ENCODE measurements at regions not wholly inside any gene's neighbourhood (a gene's known extent, or its start where the extent isn't known, plus 50 kb on each side); places are given as distances from the start of the nearest gene placed in this dataset.
A peak's percentile ranks its signal among the peaks of the same experiment; 100 is the strongest.

DNA sequence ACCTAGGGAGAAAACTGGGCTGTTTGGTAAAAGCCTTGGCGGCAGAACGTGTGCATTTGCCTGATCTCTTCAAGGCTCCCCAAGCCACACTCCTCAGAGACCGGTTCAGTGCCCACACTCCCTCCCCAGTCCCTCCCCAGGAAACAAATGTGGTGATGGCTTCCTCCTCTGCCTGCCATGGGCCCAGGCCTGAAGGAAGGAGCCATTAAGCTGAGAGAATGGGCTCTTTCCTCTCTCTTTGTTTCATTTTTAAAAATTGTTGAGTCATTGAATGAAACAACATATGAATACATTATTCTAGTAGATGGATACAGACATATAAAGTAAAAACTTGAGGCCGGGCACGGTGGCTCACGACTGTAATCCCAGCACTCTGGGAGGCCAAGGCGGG lies 50.6 kb upstream of the YWHAQ start:
- Mint-ChIP-seq H3K27me3 (ENCODE audit: low read depth) (no peaks in the 10 kb centered on the region), H3K4me1 (peaks cover 2% of the 10 kb centered on the region), H3K9me3 (no peaks in the 10 kb centered on the region), H3K4me3 (no peak overlapping the region), H3K27ac (ENCODE audit: unreplicated experiment) (peak overlapping the region; percentile 19), H3K36me3 (ENCODE audit: low read depth) (no peaks in the 10 kb centered on the region)
- TF ChIP-seq, protein P1, sequence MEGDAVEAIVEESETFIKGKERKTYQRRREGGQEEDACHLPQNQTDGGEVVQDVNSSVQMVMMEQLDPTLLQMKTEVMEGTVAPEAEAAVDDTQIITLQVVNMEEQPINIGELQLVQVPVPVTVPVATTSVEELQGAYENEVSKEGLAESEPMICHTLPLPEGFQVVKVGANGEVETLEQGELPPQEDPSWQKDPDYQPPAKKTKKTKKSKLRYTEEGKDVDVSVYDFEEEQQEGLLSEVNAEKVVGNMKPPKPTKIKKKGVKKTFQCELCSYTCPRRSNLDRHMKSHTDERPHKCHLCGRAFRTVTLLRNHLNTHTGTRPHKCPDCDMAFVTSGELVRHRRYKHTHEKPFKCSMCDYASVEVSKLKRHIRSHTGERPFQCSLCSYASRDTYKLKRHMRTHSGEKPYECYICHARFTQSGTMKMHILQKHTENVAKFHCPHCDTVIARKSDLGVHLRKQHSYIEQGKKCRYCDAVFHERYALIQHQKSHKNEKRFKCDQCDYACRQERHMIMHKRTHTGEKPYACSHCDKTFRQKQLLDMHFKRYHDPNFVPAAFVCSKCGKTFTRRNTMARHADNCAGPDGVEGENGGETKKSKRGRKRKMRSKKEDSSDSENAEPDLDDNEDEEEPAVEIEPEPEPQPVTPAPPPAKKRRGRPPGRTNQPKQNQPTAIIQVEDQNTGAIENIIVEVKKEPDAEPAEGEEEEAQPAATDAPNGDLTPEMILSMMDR (conservative IDR thresholded peaks at IDR 0.05), result no peak
- DNase-seq (ENCODE audit: low read depth, low spot score), result no peak

DNA sequence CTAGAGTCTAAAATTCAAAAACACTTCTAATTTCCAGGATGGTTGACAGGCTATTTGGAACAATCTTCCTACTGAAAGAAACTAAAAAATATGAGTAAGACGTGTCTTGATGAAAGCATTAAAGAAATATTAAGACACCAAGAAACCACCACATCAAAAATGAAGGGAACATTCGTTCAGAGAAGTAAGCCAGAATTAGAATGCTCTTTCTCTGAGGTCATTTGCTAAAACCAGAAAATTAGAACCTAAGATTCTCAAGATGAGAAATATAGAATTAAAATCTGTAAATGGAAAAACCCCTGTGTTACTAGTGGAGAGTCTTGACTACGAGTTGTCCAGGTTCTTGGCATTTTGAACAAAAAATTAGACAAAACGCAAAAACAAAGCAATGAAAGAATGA lies 54.8 kb upstream of the YWHAQ start:
- no peaks in the 10 kb centered on the region for H3K36me3 Mint-ChIP-seq (ENCODE audit: low read depth)
- peaks cover 16% of the 10 kb centered on the region for H3K4me1 Mint-ChIP-seq
- H3K27ac Mint-ChIP-seq (ENCODE audit: unreplicated experiment), result no peak overlapping the region
- no peak for DNase-seq (ENCODE audit: low read depth, low spot score)
- H3K9me3 Mint-ChIP-seq, result no peaks in the 10 kb centered on the region
- no peak overlapping the region for H3K4me3 Mint-ChIP-seq
- TF ChIP-seq, protein P1 (conservative IDR thresholded peaks at IDR 0.05), result no peak
- H3K27me3 Mint-ChIP-seq (ENCODE audit: low read depth), result no peaks in the 10 kb centered on the region

DNA sequence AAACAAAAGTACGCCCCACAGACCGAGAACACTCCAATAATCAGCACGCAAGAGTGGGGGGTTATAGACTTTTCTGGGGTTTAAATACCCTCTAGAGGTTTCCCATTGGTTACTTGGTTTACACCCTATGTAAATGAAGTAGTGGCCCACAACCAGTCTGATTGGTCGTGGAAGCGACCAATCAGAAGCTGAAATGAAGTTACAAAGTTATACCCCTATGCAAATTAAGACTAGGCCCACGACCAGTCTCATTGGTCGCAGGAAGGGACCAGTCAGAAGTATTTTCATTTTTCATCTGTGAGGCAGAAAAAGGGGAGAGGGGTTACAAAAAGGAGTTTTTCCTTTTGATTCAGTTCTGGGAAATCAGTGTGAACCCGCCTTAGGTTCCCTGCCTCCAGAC lies 55.3 kb upstream of the YWHAQ start:
- TF ChIP-seq, protein P1 (conservative IDR thresholded peaks at IDR 0.05), result no peak
- H3K27ac Mint-ChIP-seq (ENCODE audit: unreplicated experiment), result no peak overlapping the region
- no peaks in the 10 kb centered on the region for H3K27me3 Mint-ChIP-seq (ENCODE audit: low read depth)
- peaks cover 17% of the 10 kb centered on the region for H3K4me1 Mint-ChIP-seq
- no peak overlapping the region for H3K4me3 Mint-ChIP-seq
- DNase-seq (ENCODE audit: low read depth, low spot score), result no peak
- no peaks in the 10 kb centered on the region for H3K36me3 Mint-ChIP-seq (ENCODE audit: low read depth)
- H3K9me3 Mint-ChIP-seq, result no peaks in the 10 kb centered on the region

DNA sequence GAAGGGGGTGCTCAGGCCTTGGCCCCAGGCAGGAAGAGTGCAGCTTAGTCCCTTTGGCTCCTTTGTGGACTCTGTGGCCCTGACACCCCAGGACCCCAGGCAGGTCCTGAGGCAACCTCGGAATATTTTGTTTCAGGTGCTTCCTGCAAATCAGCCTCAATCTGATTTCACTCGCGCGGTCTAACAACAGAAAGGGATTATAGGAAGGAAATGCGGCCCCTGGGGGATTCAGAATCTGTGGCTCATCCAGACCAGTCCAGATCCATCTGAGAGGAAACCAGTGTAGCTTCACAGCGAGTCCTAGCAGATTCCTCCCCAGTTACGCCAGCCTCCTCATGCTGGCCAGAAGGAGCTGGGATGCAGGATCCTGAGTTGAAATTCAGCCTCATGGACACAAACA lies 59.5 kb upstream of the YWHAQ start:
- peaks cover 26% of the 10 kb centered on the region for H3K4me1 Mint-ChIP-seq
- H3K27me3 Mint-ChIP-seq (ENCODE audit: low read depth), result no peaks in the 10 kb centered on the region
- TF ChIP-seq, protein P1 (conservative IDR thresholded peaks at IDR 0.05), result no peak
- no peaks in the 10 kb centered on the region for H3K36me3 Mint-ChIP-seq (ENCODE audit: low read depth)
- no peak overlapping the region for H3K4me3 Mint-ChIP-seq
- no peak for DNase-seq (ENCODE audit: low read depth, low spot score)
- H3K9me3 Mint-ChIP-seq, result no peaks in the 10 kb centered on the region
- H3K27ac Mint-ChIP-seq (ENCODE audit: unreplicated experiment), result peak overlapping the region; percentile 2

DNA sequence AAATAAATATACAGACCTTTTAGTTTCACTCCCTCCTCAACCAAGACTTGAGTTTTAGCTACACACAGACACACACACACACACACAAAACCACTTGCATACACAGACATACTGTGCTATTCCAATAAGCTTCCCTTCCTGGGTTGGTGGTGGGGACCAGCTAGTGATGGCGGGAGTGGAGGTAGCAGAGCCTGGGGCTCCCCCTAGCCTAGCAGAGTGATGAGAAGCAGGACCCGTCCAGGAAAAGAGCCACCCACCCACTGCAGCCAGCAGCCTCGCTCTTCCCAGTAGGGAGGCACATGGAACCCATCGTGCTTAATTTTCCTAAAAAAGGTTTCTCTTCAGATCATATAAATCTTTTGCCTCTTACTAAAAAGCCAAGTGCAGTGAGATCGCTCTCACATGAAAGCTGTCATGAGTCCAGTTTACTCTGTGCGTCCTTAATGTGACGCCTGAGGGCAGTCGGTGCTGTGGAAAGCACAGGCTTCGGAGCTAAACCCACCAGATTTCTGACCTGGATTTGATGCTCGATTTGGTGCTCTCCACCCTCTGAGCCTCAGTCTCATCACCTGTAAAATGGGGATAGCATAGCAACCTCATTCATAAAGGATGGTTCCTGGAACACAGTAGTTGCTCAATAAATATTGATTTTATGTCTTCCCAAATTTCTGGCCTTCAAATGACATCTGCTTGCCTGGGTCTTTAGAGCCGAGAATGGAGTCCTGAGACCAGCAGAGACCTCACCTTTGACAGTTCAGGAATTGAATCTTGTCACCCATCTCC lies 60.1 kb upstream of the YWHAQ start:
- H3K4me1 Mint-ChIP-seq, result peaks cover 26% of the 10 kb centered on the region
- no peaks in the 10 kb centered on the region for H3K36me3 Mint-ChIP-seq (ENCODE audit: low read depth)
- DNase-seq (ENCODE audit: low read depth, low spot score), result no peak
- H3K27me3 Mint-ChIP-seq (ENCODE audit: low read depth), result no peaks in the 10 kb centered on the region
- TF ChIP-seq, protein P1 (conservative IDR thresholded peaks at IDR 0.05), result no peak
- H3K27ac Mint-ChIP-seq (ENCODE audit: unreplicated experiment), result peak overlapping the region; percentile 2
- H3K9me3 Mint-ChIP-seq, result no peaks in the 10 kb centered on the region
- H3K4me3 Mint-ChIP-seq, result no peak overlapping the region
